ENCODE measurements at regions not wholly inside any gene's neighbourhood (a gene's known extent, or its start where the extent isn't known, plus 50 kb on each side); places are given as distances from the start of the nearest gene placed in this dataset.

DNA sequence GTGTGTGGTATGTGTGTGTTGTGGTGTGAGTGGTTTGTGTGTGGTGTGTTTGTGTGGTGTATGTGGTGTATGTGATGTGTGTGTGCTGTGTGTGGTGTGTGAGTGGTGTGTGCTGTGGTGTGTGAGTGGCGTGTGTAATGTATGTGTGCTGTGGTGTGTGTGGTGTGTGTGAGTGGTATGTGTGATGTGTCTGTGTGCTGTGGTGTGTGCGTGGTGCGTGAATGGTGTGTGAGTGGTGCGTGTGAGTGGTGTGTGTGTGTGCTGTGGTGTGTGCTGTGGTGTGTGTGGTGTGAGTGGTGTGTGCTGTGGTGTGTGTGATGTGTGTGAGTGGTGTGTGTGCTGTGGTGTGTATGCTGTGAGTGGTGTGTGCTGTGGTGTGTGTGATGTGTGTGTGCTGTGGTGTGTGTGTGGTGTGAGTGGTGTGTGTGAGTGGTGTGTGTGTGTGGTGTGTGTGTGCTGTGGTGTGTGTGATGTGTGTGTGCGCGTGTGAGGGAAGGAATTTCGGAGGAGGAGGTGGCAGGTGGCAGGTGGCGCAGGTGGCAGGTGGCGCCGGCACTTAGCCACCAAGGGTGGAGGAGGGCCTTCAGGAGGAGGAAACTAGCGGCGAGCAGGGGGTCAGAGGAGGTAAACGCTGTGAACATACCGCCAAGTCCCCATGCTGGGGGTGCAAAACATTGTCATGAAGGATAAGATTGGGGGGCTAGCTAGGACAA is 191.8 kb downstream of the MELK start:
- TF ChIP-seq, protein P1, sequence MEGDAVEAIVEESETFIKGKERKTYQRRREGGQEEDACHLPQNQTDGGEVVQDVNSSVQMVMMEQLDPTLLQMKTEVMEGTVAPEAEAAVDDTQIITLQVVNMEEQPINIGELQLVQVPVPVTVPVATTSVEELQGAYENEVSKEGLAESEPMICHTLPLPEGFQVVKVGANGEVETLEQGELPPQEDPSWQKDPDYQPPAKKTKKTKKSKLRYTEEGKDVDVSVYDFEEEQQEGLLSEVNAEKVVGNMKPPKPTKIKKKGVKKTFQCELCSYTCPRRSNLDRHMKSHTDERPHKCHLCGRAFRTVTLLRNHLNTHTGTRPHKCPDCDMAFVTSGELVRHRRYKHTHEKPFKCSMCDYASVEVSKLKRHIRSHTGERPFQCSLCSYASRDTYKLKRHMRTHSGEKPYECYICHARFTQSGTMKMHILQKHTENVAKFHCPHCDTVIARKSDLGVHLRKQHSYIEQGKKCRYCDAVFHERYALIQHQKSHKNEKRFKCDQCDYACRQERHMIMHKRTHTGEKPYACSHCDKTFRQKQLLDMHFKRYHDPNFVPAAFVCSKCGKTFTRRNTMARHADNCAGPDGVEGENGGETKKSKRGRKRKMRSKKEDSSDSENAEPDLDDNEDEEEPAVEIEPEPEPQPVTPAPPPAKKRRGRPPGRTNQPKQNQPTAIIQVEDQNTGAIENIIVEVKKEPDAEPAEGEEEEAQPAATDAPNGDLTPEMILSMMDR (IDR thresholded peaks at IDR 0.05) = no peak
- no peak for TF ChIP-seq POLR2A (IDR thresholded peaks at IDR 0.05)

Data from esophagus squamous epithelium (tissue), 4 donors.